Activated naive CD4-positive, alpha-beta T cell treated with anti-CD3 and anti-CD28 coated beads for 36 hours (primary cell): ENCODE measurements at regions not wholly inside any gene's neighbourhood (a gene's known extent, or its start where the extent isn't known, plus 50 kb on each side); places are given as distances from the start of the nearest gene placed in this dataset.

Source experiments
- CTCF ChIA-PET: fragments of 350-600 bp; sonication (Branson Sonifier 250); formaldehyde crosslinking; loops from one replicate; lab custom pipeline; 2021; ENCODE audit warnings: antibody characterized with exemption; lab: Charles Lee
- DNase-seq: peaks from one replicate; pipeline ENCODE4 v3.0.0-alpha.2; 2020
- H3K27ac Mint-ChIP-seq: one replicate; pipeline ENCODE4 v1.8.0; 2021; ENCODE audit warnings: mild to moderate bottlenecking, mixed read lengths
- H3K27me3 Mint-ChIP-seq: one replicate; pipeline ENCODE4 v1.8.0; 2021; ENCODE audit warnings: low read depth, mixed read lengths
- H3K36me3 Mint-ChIP-seq: one replicate; pipeline ENCODE4 v1.8.0; 2021; ENCODE audit warnings: low read depth, mixed read lengths
- H3K4me1 Mint-ChIP-seq: one replicate; pipeline ENCODE4 v1.8.0; 2021; ENCODE audit warnings: low read depth, mixed read lengths
- H3K4me3 Mint-ChIP-seq: one replicate; pipeline ENCODE4 v1.8.0; 2021; ENCODE audit warnings: mild to moderate bottlenecking, moderate library complexity, mixed read lengths
- H3K9me3 Mint-ChIP-seq: one replicate; pipeline ENCODE4 v1.8.0; 2021; ENCODE audit warnings: mixed read lengths
- intact Hi-C: fragments of 100-400 bp; cut with micrococcal nuclease; formaldehyde crosslinking; loops from one replicate; pipeline ENCODE4 v1.15.1; 2023

- DNase-seq, result no peak
- no peak overlapping the region for H3K4me3 Mint-ChIP-seq
- H3K27ac Mint-ChIP-seq, result no peak overlapping the region
- H3K4me1 Mint-ChIP-seq, result no peaks in the 10 kb centered on the region
- intact Hi-C loops, result no loop called here
- CTCF ChIA-PET, result no interaction called here
- no peaks in the 10 kb centered on the region for H3K36me3 Mint-ChIP-seq
- H3K9me3 Mint-ChIP-seq, result no peaks in the 10 kb centered on the region
- H3K27me3 Mint-ChIP-seq, result no peaks in the 10 kb centered on the region
These were observed 526.2 kb upstream of the CDH11 start for GRCh38 chr16:65648101-65648500.

- no peak overlapping the region for H3K4me3 Mint-ChIP-seq
- no peaks in the 10 kb centered on the region for H3K27me3 Mint-ChIP-seq
- intact Hi-C loops, result no loop called here
- H3K9me3 Mint-ChIP-seq, result no peaks in the 10 kb centered on the region
- CTCF ChIA-PET, result no interaction called here
- no peaks in the 10 kb centered on the region for H3K36me3 Mint-ChIP-seq
- no peak for DNase-seq
- no peak overlapping the region for H3K27ac Mint-ChIP-seq
- no peaks in the 10 kb centered on the region for H3K4me1 Mint-ChIP-seq
These were observed 523.0 kb upstream of the CDH11 start for GRCh38 chr16:65644821-65645220.

- H3K36me3 Mint-ChIP-seq, result no peaks in the 10 kb centered on the region
- H3K4me1 Mint-ChIP-seq, result no peaks in the 10 kb centered on the region
- no peaks in the 10 kb centered on the region for H3K9me3 Mint-ChIP-seq
- no peak for DNase-seq
- no peaks in the 10 kb centered on the region for H3K27me3 Mint-ChIP-seq
- no peak overlapping the region for H3K4me3 Mint-ChIP-seq
- intact Hi-C loops, result no loop called here
- H3K27ac Mint-ChIP-seq, result no peak overlapping the region
- CTCF ChIA-PET, result no interaction called here
These were observed 520.0 kb upstream of the CDH11 start for GRCh38 chr16:65641762-65642289.

GRCh38 chr16:65641049-65641761 is 519.3 kb upstream of the CDH11 start:
- no peaks in the 10 kb centered on the region for H3K9me3 Mint-ChIP-seq
- H3K4me1 Mint-ChIP-seq, result no peaks in the 10 kb centered on the region
- H3K36me3 Mint-ChIP-seq, result no peaks in the 10 kb centered on the region
- no peak overlapping the region for H3K4me3 Mint-ChIP-seq
- no peak for DNase-seq
- no peak overlapping the region for H3K27ac Mint-ChIP-seq
- intact Hi-C loops, result no loop called here
- CTCF ChIA-PET, result no interaction called here
- H3K27me3 Mint-ChIP-seq, result no peaks in the 10 kb centered on the region

DNA sequence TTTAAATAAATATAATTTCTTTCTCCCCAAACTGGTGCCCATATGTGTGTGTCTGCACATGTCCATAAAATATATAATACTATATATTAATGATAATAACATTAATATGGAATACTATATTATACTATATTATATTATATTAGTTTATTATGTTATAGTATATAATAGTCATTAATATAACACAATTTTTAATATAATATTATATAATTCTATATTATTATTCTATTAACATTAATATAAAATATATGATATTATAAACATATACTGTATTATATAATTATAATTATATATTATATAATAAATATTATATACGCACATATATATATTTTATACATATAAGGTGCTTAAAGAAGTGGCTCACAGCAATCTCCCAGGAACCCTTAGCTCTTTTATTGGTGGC is 513.0 kb upstream of the CDH11 start:
- no peak for DNase-seq
- no peaks in the 10 kb centered on the region for H3K4me1 Mint-ChIP-seq
- H3K4me3 Mint-ChIP-seq, result no peak overlapping the region
- no peaks in the 10 kb centered on the region for H3K36me3 Mint-ChIP-seq
- intact Hi-C loops, result no loop called here
- no peaks in the 10 kb centered on the region for H3K27me3 Mint-ChIP-seq
- CTCF ChIA-PET, result no interaction called here
- H3K9me3 Mint-ChIP-seq, result peaks cover 5% of the 10 kb centered on the region
- no peak overlapping the region for H3K27ac Mint-ChIP-seq

GRCh38 chr16:65634291-65634690 is 512.4 kb upstream of the CDH11 start:
- H3K27ac Mint-ChIP-seq, result no peak overlapping the region
- no peak for DNase-seq
- H3K36me3 Mint-ChIP-seq, result no peaks in the 10 kb centered on the region
- intact Hi-C loops, result no loop called here
- peaks cover 5% of the 10 kb centered on the region for H3K9me3 Mint-ChIP-seq
- H3K4me1 Mint-ChIP-seq, result no peaks in the 10 kb centered on the region
- CTCF ChIA-PET, result no interaction called here
- no peaks in the 10 kb centered on the region for H3K27me3 Mint-ChIP-seq
- H3K4me3 Mint-ChIP-seq, result no peak overlapping the region

DNA sequence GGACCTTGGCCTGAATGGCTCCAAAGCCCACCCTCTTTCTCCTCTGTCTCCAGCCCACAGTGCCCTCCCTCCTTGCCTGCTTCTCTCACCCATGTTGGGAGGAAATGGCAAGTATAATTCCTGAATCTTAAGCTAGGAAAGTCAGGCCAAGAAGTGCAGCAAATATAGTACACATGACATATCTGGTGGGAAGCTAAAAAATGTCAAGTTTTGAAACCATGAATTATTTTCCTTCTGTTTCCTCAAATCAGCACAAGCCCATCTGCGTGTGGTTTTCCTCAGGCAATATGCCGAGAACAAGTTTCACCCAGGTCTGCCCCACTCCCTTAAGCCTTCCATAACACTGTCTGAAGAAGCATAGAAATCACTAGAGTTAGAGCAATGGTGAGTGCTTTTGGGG is 502.8 kb upstream of the CDH11 start:
- no peak overlapping the region for H3K27ac Mint-ChIP-seq
- no peak overlapping the region for H3K4me3 Mint-ChIP-seq
- no peaks in the 10 kb centered on the region for H3K9me3 Mint-ChIP-seq
- no peaks in the 10 kb centered on the region for H3K27me3 Mint-ChIP-seq
- no peaks in the 10 kb centered on the region for H3K4me1 Mint-ChIP-seq
- intact Hi-C loops, result no loop called here
- no peak for DNase-seq
- H3K36me3 Mint-ChIP-seq, result no peaks in the 10 kb centered on the region
- CTCF ChIA-PET, result no interaction called here

- no peak for DNase-seq
- CTCF ChIA-PET, result no interaction called here
- H3K27ac Mint-ChIP-seq, result no peak overlapping the region
- no peak overlapping the region for H3K4me3 Mint-ChIP-seq
- H3K36me3 Mint-ChIP-seq, result no peaks in the 10 kb centered on the region
- no peaks in the 10 kb centered on the region for H3K4me1 Mint-ChIP-seq
- H3K9me3 Mint-ChIP-seq, result no peaks in the 10 kb centered on the region
- intact Hi-C loops, result no loop called here
- no peaks in the 10 kb centered on the region for H3K27me3 Mint-ChIP-seq
These were observed 502.4 kb upstream of the CDH11 start for GRCh38 chr16:65624229-65624628.

DNA sequence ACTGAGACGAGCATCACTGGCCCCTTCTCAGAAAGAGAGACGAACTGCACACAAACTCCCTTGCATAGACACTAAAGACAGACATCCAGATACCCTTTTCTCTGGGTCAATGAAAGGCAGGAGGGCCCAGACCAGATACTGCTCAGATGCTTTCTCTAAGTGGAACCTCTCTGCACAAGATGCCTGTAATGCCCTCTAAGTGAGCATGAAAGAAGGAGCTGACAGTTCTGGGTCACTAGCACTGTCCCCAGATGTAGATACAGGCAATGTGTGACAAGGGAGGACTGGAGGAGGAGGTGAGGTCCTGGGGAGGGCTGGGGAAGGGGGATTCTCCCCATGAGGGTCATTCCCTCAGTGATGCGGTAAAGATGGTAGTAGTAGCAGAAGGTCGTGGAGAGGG is 501.0 kb upstream of the CDH11 start:
- Mint-ChIP-seq H3K4me1 (no peaks in the 10 kb centered on the region), H3K9me3 (no peaks in the 10 kb centered on the region), H3K27me3 (no peaks in the 10 kb centered on the region), H3K36me3 (no peaks in the 10 kb centered on the region), H3K4me3 (no peak overlapping the region), H3K27ac (no peak overlapping the region)
- no peak for DNase-seq
- CTCF ChIA-PET, result no interaction called here
- intact Hi-C loops, result no loop called here

GRCh38 chr16:65622151-65622550 is 500.3 kb upstream of the CDH11 start:
- Mint-ChIP-seq H3K27me3 (no peaks in the 10 kb centered on the region), H3K27ac (no peak overlapping the region), H3K4me3 (no peak overlapping the region), H3K4me1 (no peaks in the 10 kb centered on the region), H3K36me3 (no peaks in the 10 kb centered on the region), H3K9me3 (no peaks in the 10 kb centered on the region)
- no peak for DNase-seq
- intact Hi-C loops, result no loop called here
- CTCF ChIA-PET, result no interaction called here

DNA sequence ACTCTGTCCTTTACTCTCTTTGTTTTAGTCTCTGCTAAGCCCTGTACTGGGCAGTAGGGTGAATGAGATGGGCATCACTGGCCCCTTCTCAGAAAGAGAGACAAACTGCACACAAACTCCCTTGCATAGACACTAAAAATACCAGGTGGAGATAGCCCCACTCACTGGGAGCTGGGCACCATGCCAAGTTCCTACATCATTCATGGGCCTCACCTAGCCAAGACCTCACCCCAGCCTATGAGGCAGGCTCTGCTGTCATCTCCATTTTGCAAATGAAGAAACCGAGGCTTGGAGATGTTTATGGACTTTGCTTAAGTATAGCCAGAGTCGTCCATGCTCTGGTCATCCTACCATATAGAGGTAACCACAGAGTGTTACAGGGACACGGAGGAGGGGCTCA is 499.8 kb upstream of the CDH11 start:
- Mint-ChIP-seq H3K27me3 (no peaks in the 10 kb centered on the region), H3K9me3 (no peaks in the 10 kb centered on the region), H3K27ac (no peak overlapping the region), H3K4me1 (no peaks in the 10 kb centered on the region), H3K4me3 (no peak overlapping the region), H3K36me3 (no peaks in the 10 kb centered on the region)
- CTCF ChIA-PET, result no interaction called here
- intact Hi-C loops, result no loop called here
- no peak for DNase-seq

GRCh38 chr16:65619606-65620005 is 497.7 kb upstream of the CDH11 start:
- H3K4me3 Mint-ChIP-seq, result no peak overlapping the region
- CTCF ChIA-PET, result no interaction called here
- H3K9me3 Mint-ChIP-seq, result no peaks in the 10 kb centered on the region
- DNase-seq, result no peak
- no peaks in the 10 kb centered on the region for H3K4me1 Mint-ChIP-seq
- no peaks in the 10 kb centered on the region for H3K36me3 Mint-ChIP-seq
- intact Hi-C loops, result no loop called here
- H3K27ac Mint-ChIP-seq, result no peak overlapping the region
- H3K27me3 Mint-ChIP-seq, result no peaks in the 10 kb centered on the region

DNA sequence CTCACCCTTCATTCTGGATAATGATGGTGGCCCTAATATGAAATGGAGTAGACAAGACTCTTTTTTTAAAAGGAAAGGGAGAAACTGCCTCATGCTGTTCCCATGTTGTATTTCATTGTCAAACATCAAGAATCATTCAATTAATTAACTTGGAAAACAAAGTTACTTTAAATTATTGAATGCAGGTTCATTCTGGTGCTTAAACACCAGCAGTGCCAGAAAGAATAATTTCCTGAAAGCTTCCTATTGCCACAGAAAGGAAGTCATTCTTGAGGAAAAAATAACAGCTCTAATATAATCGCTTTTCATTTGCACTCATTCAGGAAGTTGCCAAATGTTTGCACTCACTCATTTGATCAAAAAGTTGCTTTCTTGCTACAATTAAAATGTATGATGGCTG is 497.1 kb upstream of the CDH11 start:
- no peak overlapping the region for H3K27ac Mint-ChIP-seq
- DNase-seq, result no peak
- CTCF ChIA-PET, result no interaction called here
- H3K4me1 Mint-ChIP-seq, result no peaks in the 10 kb centered on the region
- intact Hi-C loops, result no loop called here
- no peak overlapping the region for H3K4me3 Mint-ChIP-seq
- no peaks in the 10 kb centered on the region for H3K27me3 Mint-ChIP-seq
- H3K9me3 Mint-ChIP-seq, result no peaks in the 10 kb centered on the region
- no peaks in the 10 kb centered on the region for H3K36me3 Mint-ChIP-seq
